Karpas-422 (cell line): ENCODE measurements at regions not wholly inside any gene's neighbourhood (a gene's known extent, or its start where the extent isn't known, plus 50 kb on each side); places are given as distances from the start of the nearest gene placed in this dataset.

Experiments used
- DNase-seq: peaks from one replicate; pipeline ENCODE4 v3.0.0-alpha.2; 2015
- H2AFZ ChIP-seq: fragments of 200-600 bp; sonication (generic); 2 replicates; pipeline ENCODE4 v1.6.1; 2014; ENCODE audit warnings: antibody characterized with exemption, low read length, mixed read lengths
- H3K27ac ChIP-seq: fragments of 200-600 bp; sonication (generic); 2 replicates; pipeline ENCODE4 v1.5.1; 2014; ENCODE audit warnings: mild to moderate bottlenecking, low read length, moderate library complexity
- H3K27me3 ChIP-seq: fragments of 200-600 bp; sonication (generic); 2 replicates; pipeline ENCODE4 v1.6.1; 2014; ENCODE audit warnings: low read length, mixed read lengths
- H3K36me3 ChIP-seq: fragments of 200-600 bp; sonication (generic); 2 replicates; pipeline ENCODE4 v1.6.1; 2014; ENCODE audit warnings: low read length, mixed read lengths; ENCODE audit not compliant: insufficient read depth
- H3K4me1 ChIP-seq: fragments of 200-600 bp; sonication (generic); 2 replicates; pipeline ENCODE4 v1.6.1; 2014; ENCODE audit warnings: mild to moderate bottlenecking, low read length, mixed read lengths
- H3K4me2 ChIP-seq: fragments of 200-600 bp; sonication (generic); 2 replicates; pipeline ENCODE4 v1.6.1; 2014; ENCODE audit warnings: low read length, low read depth, mild to moderate bottlenecking; ENCODE audit not compliant: poor library complexity, severe bottlenecking
- H3K4me3 ChIP-seq: fragments of 200-600 bp; sonication (generic); 2 replicates; pipeline ENCODE4 v1.5.1; 2014; ENCODE audit warnings: mild to moderate bottlenecking, antibody characterized with exemption, low read length, mixed read lengths
- H3K79me2 ChIP-seq: fragments of 200-600 bp; sonication (generic); 2 replicates; pipeline ENCODE4 v1.6.1; 2014; ENCODE audit warnings: mild to moderate bottlenecking, low read length, mixed read lengths
- H3K9ac ChIP-seq: fragments of 200-600 bp; sonication (generic); 2 replicates; pipeline ENCODE4 v1.6.0; 2014; ENCODE audit warnings: low read length
- H3K9me2 ChIP-seq: fragments of 200-600 bp; sonication (generic), shearing (Covaris generic); replicated peaks from 2 replicates; pipeline ENCODE4 v1.6.0; 2014; ENCODE audit warnings: mild to moderate bottlenecking, low read length, moderate library complexity; ENCODE audit not compliant: insufficient read depth
- H3K9me3 ChIP-seq: fragments of 300-700, 200-600 bp; sonication (generic); 2 replicates; pipeline ENCODE4 v1.6.1; 2014; ENCODE audit warnings: low read length, mixed read lengths
- H4K20me1 ChIP-seq: fragments of 200-600 bp; sonication (generic); 2 replicates; pipeline ENCODE4 v1.6.1; 2014; ENCODE audit warnings: mild to moderate bottlenecking, antibody characterized with exemption, low read length, low read depth; ENCODE audit not compliant: insufficient read depth

GRCh38 chr3:128551867-128552266, 58.9 kb upstream of the GATA2 start:
- H3K9me3 ChIP-seq, result no peaks in the 10 kb centered on the region
- H3K4me3 ChIP-seq, result no peak overlapping the region
- H3K9me2 ChIP-seq, result no peaks in the 10 kb centered on the region
- H3K36me3 ChIP-seq, result no peaks in the 10 kb centered on the region
- H3K4me1 ChIP-seq, result no peaks in the 10 kb centered on the region
- no peaks in the 10 kb centered on the region for H3K27me3 ChIP-seq
- no peak overlapping the region for H2AFZ ChIP-seq
- H3K79me2 ChIP-seq, result no peaks in the 10 kb centered on the region
- H4K20me1 ChIP-seq, result no peaks in the 10 kb centered on the region
- H3K9ac ChIP-seq, result no peak overlapping the region
- H3K27ac ChIP-seq, result no peak overlapping the region
- H3K4me2 ChIP-seq, result no peak overlapping the region
- DNase-seq, result no peak

- Histone ChIP-seq H3K36me3 (no peaks in the 10 kb centered on the region), H3K4me1 (no peaks in the 10 kb centered on the region), H3K9me3 (no peaks in the 10 kb centered on the region), H3K9me2 (no peaks in the 10 kb centered on the region), H3K9ac (no peak overlapping the region), H3K27ac (no peak overlapping the region), H2AFZ (no peak overlapping the region), H3K79me2 (no peaks in the 10 kb centered on the region), H3K4me2 (no peak overlapping the region), H4K20me1 (no peaks in the 10 kb centered on the region), H3K4me3 (no peak overlapping the region), H3K27me3 (no peaks in the 10 kb centered on the region)
- no peak for DNase-seq
These were observed 58.5 kb upstream of the GATA2 start for GRCh38 chr3:128551451-128551850.

DNA sequence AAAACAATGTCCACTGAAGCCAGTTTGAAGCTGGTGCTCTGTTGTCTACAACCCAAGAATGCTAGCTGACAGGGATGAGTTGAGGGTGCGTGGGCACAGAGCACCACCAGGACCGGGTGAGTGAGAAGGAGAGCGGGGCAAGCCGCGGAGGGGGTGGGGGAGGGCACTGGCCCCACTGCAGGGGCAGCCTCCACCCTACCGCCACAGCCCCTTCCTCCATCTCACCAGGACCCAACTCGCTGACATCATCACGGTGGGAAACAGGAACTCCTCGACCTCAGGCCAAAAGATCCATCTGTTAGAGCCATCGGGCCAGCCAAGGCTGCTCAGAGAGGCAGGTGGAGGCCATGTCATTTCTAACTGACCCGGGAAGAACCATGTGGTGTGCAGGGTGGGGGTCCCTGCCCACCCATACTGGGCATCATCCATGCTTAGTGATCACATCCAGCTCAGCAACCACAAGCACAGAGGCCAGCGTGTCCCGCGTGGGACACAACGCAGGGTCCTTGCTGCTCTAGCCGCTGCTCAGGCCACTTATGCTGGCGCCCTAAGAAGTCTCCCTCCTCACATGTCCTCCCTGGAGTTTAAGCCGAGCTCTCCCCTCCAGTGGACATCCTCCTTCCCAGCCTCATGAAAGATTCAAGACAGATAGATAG, 57.6 kb upstream of the GATA2 start:
- Histone ChIP-seq H3K36me3 (no peaks in the 10 kb centered on the region), H3K79me2 (no peaks in the 10 kb centered on the region), H2AFZ (no peak overlapping the region), H3K27ac (no peak overlapping the region), H3K9me2 (no peaks in the 10 kb centered on the region), H3K27me3 (no peaks in the 10 kb centered on the region), H3K4me1 (no peaks in the 10 kb centered on the region), H3K4me3 (no peak overlapping the region), H3K9ac (no peak overlapping the region), H4K20me1 (no peaks in the 10 kb centered on the region), H3K9me3 (no peaks in the 10 kb centered on the region), H3K4me2 (no peak overlapping the region)
- no peak for DNase-seq

DNA sequence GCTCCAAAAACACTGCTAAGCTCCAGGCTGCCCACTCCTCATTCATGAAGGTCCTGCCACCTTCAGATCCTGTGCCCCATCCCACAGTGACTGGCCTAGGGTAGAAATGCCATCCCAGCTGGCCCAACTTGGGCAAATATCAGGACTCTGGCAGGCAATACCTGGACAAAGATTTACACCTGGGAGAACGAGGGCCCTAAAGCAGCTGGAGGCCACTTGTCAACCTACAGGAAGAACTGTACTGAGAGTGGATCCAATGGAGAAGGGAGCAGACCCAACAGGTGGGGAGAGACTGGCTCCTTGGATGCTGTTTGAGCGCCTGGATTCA, 57.1 kb upstream of the GATA2 start:
- H3K9ac ChIP-seq, result no peak overlapping the region
- no peaks in the 10 kb centered on the region for H3K4me1 ChIP-seq
- H3K4me2 ChIP-seq, result no peak overlapping the region
- H3K4me3 ChIP-seq, result no peak overlapping the region
- DNase-seq, result no peak
- H3K36me3 ChIP-seq, result no peaks in the 10 kb centered on the region
- no peaks in the 10 kb centered on the region for H3K9me2 ChIP-seq
- H3K9me3 ChIP-seq, result no peaks in the 10 kb centered on the region
- no peaks in the 10 kb centered on the region for H3K79me2 ChIP-seq
- H4K20me1 ChIP-seq, result no peaks in the 10 kb centered on the region
- H3K27ac ChIP-seq, result no peak overlapping the region
- H3K27me3 ChIP-seq, result no peaks in the 10 kb centered on the region
- H2AFZ ChIP-seq, result no peak overlapping the region

DNA sequence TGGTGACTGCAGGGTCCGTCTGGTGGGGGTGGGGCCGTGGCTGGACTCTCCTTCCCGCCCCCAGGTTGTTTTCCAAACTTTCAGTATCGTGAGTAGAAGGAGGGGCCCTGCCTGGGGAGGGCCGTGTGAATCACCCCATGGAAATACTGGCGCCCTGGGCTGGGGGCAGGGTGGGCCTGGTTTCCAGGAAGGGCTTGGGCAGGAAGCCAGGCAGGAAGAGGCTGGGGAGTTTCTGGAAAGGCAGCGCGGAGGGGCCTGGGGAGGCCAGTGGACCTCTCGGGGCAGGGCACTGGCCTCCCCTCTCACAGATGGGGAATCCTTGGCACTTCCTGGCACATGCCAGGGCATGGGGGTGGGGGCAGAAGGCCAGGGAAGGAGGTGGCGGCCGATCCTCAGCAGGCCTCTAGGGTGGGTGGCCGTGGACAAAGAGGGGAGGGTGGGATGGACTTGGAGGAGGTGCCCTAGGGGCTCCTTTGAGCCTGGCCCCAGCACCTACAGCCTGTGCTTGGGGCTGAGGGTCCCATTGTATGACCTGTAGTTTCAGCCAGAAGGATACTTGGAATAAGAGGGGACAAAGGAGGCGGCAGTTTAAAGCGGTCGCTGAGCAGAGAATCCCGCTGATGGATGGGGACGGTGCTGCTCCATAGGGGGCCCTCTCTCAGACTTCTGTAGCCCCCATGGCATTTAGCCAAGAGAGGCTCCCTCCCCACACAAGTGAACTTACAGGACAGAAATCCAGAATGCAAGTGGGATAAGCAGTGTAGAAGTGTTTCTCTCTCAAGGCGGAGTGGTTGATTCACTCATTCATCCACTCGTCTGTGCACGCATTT, 56.5 kb upstream of the GATA2 start:
- DNase-seq, result no peak
- H4K20me1 ChIP-seq, result no peaks in the 10 kb centered on the region
- no peaks in the 10 kb centered on the region for H3K4me1 ChIP-seq
- no peaks in the 10 kb centered on the region for H3K79me2 ChIP-seq
- no peak overlapping the region for H2AFZ ChIP-seq
- H3K9ac ChIP-seq, result no peak overlapping the region
- H3K27ac ChIP-seq, result no peak overlapping the region
- H3K4me2 ChIP-seq, result no peak overlapping the region
- H3K4me3 ChIP-seq, result no peak overlapping the region
- H3K9me3 ChIP-seq, result no peaks in the 10 kb centered on the region
- no peaks in the 10 kb centered on the region for H3K36me3 ChIP-seq
- H3K9me2 ChIP-seq, result no peaks in the 10 kb centered on the region
- H3K27me3 ChIP-seq, result no peaks in the 10 kb centered on the region

DNA sequence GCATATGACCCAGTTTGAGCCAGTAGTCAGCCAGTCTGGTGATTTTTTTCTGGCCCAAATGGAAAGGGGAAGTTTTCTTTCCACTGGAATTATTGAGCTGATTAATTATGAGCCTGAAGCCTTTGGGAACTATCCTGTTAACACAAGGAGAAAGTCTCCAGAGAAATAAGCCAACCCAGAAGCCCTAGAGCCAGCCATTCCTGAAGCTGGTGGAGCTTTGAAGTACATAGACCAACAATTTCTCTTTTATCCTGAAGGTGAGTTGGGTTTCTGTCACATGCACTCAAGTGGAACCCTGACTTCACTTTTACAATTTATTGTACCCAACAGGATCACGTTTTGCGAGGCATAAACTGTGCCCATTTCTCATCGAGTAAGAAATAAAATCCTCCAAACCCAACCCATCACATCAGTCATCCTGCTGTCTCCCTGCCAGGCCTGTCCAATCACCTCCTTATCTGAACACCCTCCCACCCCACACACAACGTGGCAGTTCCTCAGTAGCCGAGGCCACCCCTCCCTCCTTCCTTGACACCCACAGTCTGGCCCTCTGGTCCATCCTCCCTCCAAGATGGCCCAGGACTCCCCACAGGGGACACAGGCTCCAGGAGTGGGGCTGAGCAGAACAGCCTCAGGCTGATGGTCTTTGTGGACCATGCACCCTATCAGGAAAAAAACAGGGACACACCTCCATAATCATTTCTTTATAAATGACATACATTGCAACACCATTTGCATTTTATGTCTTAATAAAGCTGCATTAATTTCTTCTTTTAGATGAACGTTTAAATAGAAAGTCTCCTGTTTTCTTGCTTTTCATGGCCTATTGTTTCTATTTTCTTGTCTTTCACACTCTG, 55.7 kb upstream of the GATA2 start:
- Histone ChIP-seq H3K4me1 (no peaks in the 10 kb centered on the region), H3K4me2 (no peak overlapping the region), H3K27ac (no peak overlapping the region), H3K79me2 (no peaks in the 10 kb centered on the region), H3K36me3 (no peaks in the 10 kb centered on the region), H3K9me3 (no peaks in the 10 kb centered on the region), H3K27me3 (no peaks in the 10 kb centered on the region), H3K4me3 (no peak overlapping the region), H3K9ac (no peak overlapping the region), H2AFZ (no peak overlapping the region), H4K20me1 (no peaks in the 10 kb centered on the region), H3K9me2 (no peaks in the 10 kb centered on the region)
- DNase-seq, result no peak

- Histone ChIP-seq H3K9me3 (no peaks in the 10 kb centered on the region), H3K27me3 (no peaks in the 10 kb centered on the region), H3K4me2 (no peak overlapping the region), H4K20me1 (no peaks in the 10 kb centered on the region), H3K4me3 (no peak overlapping the region), H2AFZ (no peak overlapping the region), H3K27ac (no peak overlapping the region), H3K9ac (no peak overlapping the region), H3K36me3 (no peaks in the 10 kb centered on the region), H3K4me1 (no peaks in the 10 kb centered on the region), H3K79me2 (no peaks in the 10 kb centered on the region), H3K9me2 (no peaks in the 10 kb centered on the region)
- no peak for DNase-seq
These were observed 55.0 kb upstream of the GATA2 start for GRCh38 chr3:128548021-128548420.

GRCh38 chr3:128547368-128547987, 54.5 kb upstream of the GATA2 start:
- Histone ChIP-seq H3K4me1 (no peaks in the 10 kb centered on the region), H3K27me3 (no peaks in the 10 kb centered on the region), H3K36me3 (no peaks in the 10 kb centered on the region), H4K20me1 (no peaks in the 10 kb centered on the region), H2AFZ (no peak overlapping the region), H3K9me3 (no peaks in the 10 kb centered on the region), H3K27ac (no peak overlapping the region), H3K9me2 (no peaks in the 10 kb centered on the region), H3K79me2 (no peaks in the 10 kb centered on the region), H3K4me3 (no peak overlapping the region), H3K4me2 (no peak overlapping the region), H3K9ac (no peak overlapping the region)
- no peak for DNase-seq
